ENCODE measurements at regions not wholly inside any gene's neighbourhood (a gene's known extent, or its start where the extent isn't known, plus 50 kb on each side); places are given as distances from the start of the nearest gene placed in this dataset.
"Not testable (repeated sequence)": the region's sequence is repeated elsewhere in the genome, so short reads cannot be mapped to it uniquely, and the experiment has no call there.

DNA sequence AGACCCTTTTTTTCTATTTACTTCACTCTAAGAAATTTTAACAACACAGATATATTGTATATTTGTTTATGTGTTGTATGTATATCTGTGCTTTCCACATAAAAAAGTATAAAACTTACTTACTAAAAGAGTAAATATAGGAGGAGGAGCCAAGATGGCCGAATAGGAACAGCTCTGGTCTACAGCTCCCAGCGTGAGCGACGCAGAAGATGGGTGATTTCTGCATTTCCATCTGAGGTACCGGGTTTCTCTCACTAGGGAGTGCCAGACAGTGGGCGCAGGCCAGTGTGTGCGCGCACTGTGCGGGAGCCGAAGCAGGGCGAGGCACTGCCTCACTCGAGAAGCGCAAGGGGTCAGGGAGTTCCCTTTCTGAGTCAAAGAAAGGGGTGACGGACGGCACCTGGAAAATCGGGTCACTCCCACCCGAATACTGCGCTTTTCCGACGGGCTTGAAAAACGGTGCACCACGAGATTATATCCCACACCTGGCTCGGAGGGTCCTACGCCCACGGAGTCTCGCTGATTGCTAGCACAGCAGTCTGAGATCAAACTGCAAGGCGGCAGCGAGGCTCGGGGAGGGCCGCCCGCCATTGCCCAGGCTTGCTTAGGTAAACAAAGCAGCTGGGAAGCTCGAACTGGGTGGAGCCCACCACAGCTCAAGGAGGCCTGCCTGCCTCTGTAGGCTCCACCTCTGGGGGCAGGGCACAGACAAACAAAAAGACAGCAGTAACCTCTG lies 156.5 kb downstream of the EXOC5 start:
- TF ChIP-seq, protein P1, sequence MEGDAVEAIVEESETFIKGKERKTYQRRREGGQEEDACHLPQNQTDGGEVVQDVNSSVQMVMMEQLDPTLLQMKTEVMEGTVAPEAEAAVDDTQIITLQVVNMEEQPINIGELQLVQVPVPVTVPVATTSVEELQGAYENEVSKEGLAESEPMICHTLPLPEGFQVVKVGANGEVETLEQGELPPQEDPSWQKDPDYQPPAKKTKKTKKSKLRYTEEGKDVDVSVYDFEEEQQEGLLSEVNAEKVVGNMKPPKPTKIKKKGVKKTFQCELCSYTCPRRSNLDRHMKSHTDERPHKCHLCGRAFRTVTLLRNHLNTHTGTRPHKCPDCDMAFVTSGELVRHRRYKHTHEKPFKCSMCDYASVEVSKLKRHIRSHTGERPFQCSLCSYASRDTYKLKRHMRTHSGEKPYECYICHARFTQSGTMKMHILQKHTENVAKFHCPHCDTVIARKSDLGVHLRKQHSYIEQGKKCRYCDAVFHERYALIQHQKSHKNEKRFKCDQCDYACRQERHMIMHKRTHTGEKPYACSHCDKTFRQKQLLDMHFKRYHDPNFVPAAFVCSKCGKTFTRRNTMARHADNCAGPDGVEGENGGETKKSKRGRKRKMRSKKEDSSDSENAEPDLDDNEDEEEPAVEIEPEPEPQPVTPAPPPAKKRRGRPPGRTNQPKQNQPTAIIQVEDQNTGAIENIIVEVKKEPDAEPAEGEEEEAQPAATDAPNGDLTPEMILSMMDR (IDR thresholded peaks at IDR 0.05), result not testable (repeated sequence)
- TF ChIP-seq POLR2A (IDR thresholded peaks at IDR 0.05; ENCODE audit: low read depth); POLR2AphosphoS5 (IDR thresholded peaks at IDR 0.05); EP300 (IDR thresholded peaks at IDR 0.05): not testable (repeated sequence)
